ENCODE measurements at regions not wholly inside any gene's neighbourhood (a gene's known extent, or its start where the extent isn't known, plus 50 kb on each side); places are given as distances from the start of the nearest gene placed in this dataset.
"Not testable (repeated sequence)": the region's sequence is repeated elsewhere in the genome, so short reads cannot be mapped to it uniquely, and the experiment has no call there.

GRCh38 chr3:70640481-70640880, 328.0 kb upstream of the MDFIC2 start:
- no peak for DNase-seq (ENCODE audit: low read depth in 3 of 3)

- no peak for DNase-seq (ENCODE audit: low read depth in 3 of 3)
These were observed 322.9 kb upstream of the MDFIC2 start for GRCh38 chr3:70635301-70635700.

DNA sequence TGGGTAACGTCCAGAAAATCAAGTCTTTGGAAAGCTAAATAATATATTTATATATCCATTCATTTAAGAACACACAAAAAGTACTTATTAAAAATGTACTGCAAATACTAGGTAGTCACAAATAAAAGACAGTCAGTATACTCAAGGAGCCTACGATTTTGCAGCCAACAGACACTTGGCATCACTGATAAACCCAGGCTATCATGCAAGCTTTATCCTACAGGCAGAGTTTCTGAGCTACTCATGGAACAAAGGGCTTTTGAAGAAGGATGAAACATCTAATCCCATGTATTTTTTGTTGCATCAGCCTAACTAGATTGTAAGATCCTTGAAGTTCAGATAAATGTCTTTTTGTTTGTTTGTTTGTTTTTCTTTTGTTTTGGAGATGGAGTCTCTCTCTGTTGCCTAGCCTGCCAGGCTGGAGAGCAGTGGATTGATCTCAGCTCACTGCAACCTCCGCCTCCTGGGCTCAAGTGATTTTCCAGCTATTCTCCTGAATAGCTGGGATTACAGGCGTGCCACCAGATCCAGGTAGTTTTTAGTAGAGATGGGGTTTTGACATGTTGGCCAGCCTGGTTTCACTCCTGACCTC, 319.4 kb upstream of the MDFIC2 start:
- no peak for DNase-seq (ENCODE audit: low read depth in 3 of 3)

DNA sequence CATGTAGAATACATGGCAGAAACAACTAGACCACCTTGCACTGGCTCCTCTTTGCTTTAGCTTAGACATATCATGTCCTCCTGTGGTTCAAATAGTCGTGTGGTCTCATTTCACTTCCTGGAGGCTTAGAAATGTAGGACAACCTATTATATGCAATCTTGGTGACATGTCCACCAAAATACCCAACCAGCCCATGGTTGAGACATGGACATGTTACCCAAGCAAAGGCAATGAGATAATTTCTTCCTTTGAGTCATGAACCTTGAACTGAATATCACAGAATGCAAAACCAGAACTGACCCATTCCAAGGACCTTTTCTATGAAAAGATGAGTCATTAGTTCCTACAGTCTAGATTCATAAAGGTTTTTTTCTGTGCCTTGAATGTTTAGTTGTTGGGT, 309.0 kb upstream of the MDFIC2 start:
- no peak for DNase-seq (ENCODE audit: low read depth in 3 of 3)

DNA sequence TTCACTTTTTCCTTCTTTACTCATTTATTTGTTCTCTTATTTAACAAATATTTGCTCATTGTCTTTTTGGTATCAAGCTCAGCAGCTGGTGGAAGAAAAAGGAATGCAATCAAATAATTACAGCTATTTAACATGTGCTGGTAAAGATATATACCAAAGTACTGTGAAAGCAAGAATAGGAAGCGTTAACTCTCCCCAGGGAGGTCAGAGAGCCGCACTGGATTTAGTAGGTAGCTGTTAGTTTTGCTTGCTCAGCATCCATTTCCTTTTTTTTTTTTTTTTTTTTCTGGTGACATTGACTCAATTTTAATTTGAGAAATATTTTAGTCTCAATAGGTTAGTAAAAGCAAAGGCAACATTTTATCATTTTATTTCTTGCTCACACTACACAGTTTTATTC, 308.5 kb upstream of the MDFIC2 start:
- DNase-seq (ENCODE audit: low read depth in 3 of 3) = no peak

DNA sequence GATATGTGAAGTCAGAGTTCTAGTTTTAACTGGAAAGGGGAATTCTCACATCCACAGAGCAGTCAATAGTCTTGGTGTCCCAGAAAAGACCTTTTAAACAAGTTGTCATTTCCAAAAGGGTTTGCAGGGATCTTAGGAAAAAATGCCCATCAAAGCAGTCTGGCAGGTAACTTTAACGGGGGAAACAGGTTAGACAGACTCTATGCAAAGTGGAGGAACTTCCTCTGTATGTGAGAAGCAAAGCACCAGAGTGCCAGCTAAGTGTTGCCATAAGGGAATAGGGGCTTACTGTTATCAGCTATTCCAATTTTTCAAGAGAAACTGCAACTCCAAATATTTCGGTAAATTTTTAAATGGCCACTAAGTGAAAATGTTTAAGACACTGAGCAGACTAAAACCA, 307.9 kb upstream of the MDFIC2 start:
- DNase-seq (ENCODE audit: low read depth in 3 of 3) = no peak

GRCh38 chr3:70618151-70618550, 305.7 kb upstream of the MDFIC2 start:
- DNase-seq (ENCODE audit: low read depth in 3 of 3) = no peak

- DNase-seq (ENCODE audit: low read depth in 3 of 3) = not testable (repeated sequence)
These were observed 304.9 kb upstream of the MDFIC2 start for GRCh38 chr3:70617349-70617748.

DNA sequence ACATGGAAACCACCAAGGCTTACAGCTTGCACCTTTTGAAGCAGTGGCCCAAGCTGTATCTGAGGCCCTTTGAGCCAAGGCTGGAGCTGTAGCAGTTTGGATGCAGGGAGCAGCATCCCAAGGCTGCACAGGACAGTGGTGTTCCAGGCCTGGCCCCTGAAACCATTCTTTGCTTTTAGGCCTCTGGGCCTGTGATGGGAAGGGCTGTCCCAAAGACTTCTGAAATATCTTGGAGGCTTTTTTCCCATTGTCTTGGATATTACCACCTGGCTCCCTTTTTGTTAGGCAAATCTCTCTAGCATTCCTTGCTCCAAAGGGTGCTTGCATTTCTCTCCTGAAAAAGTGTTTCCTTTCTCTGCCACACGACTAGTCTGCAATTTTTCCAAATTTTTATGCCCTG, 302.8 kb upstream of the MDFIC2 start:
- no peak for DNase-seq (ENCODE audit: low read depth in 3 of 3)

- DNase-seq (ENCODE audit: low read depth in 3 of 3) = no peak
These were observed 301.7 kb upstream of the MDFIC2 start for GRCh38 chr3:70614111-70614510.

DNA sequence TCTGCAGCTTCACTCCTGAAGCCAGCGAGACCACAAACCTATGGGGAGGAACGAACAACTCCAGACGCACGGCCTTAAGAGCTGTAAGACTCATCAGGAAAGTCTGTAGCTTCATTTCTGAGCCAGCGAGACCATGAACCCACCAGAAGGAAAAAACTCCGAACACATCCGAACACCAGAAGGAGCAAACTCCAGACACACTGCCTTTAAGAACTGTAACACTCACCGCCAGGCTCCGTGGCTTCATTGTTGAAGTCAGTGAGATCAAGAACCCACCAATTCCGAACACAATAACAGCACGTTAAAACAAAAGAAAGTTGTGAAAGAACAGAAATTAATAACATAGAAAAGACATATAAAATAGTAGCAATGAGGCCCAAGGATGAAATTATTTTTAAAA, 300.5 kb upstream of the MDFIC2 start:
- DNase-seq (ENCODE audit: low read depth in 3 of 3) = no peak

DNA sequence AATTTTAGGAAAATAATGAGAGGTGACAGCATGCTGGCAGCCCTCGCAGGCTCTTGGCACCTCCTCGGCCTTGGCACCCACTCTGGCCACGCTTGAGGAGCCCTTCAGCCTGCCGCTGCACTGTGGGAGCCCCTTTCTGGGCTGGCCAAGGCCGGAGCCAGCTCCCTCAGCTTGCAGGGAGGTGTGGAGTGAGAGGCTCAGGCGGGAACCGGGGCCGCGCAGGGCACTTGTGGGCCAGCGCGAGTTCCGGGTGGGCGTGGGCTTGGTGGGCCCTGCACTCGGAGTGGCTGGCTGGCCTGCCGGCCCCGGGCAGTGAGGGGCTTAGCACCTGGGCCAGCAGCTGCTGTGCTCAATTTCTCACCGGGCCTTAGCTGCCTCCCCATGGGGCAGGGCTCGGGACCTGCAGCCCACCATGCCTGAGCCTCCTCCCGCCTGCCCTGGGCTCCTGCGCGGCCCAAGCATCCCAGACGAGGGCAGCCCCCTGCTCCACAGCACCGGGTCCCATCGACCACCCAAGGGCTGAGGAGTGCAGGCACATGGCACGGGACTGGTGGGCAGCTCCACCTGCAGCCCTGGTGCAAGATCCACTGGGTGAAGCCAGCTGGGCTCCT, 299.3 kb upstream of the MDFIC2 start:
- DNase-seq (ENCODE audit: low read depth in 3 of 3) = not testable (repeated sequence)

DNA sequence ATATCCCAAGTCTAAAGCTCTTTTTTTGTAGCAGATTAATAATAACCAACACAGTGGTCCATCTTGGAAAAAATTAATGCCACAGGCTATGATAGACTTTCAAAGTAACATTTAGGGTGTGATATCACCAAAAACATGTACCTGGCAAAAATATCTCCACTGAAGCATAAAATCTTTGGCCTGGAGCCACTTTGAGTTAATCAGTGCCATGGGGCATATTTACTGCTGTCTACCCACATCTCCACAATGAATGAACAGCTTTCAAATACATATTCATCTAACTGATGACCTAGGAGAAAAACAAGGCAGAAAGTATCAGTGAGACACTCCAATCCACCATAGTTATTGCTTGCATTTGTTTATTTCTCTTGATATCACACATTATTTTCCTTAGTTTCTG, 296.0 kb upstream of the MDFIC2 start:
- DNase-seq (ENCODE audit: low read depth in 3 of 3) = no peak

DNA sequence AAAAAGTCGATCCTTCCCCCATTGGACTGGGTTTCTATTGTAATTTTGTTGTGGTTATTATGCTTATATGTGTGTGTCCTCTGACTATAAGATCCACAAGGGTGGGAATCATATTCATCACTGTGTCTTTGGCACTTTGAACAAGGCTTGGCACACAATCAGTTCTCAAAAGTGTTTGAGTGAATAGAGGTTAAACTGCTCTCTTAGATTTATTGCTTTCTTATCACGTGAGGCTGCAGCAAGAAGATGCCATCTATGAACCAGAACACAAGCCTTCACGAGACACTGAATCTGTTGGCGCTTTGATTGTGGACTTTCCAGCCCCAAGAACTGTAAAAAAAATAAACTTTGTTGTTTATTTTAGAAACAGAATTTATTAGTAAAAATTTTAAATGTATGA, 295.0 kb upstream of the MDFIC2 start:
- DNase-seq (ENCODE audit: low read depth in 3 of 3) = no peak

DNA sequence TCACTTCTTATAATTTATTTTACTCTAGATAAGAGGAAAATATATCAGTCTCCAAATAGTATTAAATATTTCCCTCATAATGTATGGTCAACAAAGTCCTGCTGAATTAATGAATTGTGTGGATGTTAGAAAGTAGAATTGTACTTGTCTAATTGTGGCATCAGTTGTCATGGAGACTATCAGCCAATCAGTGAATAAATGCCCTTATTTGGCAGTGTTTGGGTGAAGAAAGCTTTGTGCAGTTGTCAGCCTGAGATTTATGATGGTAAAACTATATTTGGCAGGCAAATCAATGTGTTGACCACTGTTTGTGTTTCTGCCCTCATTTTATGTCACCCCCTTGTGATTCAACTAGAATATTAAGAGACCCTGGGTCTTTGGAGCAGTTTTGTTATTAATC, 293.6 kb upstream of the MDFIC2 start:
- DNase-seq (ENCODE audit: low read depth in 3 of 3) = no peak

DNA sequence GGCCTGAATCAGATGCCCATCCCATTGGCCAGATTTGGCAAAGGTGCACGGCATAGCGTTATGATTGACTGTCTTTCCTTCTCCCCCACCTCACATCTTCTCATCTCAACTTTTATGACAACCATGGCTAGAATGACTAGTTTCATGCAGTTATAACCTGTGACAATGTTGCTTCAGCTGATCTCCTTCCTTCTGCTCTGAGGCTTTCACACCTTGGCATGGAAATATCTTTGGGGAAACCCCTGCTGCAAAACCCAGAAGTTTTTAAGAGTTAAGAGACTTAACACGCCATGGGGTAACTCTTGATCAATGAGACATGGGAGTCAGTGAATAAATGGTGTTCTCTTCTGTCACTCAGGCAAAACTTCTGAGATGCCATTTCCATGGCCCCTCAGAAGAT, 290.7 kb upstream of the MDFIC2 start:
- DNase-seq (ENCODE audit: low read depth in 3 of 3) = no peak

- DNase-seq (ENCODE audit: low read depth in 3 of 3) = no peak
These were observed 284.9 kb upstream of the MDFIC2 start for GRCh38 chr3:70597312-70597711.

- no peak for DNase-seq (ENCODE audit: low read depth in 3 of 3)
These were observed 271.2 kb upstream of the MDFIC2 start for GRCh38 chr3:70583682-70584081.

DNA sequence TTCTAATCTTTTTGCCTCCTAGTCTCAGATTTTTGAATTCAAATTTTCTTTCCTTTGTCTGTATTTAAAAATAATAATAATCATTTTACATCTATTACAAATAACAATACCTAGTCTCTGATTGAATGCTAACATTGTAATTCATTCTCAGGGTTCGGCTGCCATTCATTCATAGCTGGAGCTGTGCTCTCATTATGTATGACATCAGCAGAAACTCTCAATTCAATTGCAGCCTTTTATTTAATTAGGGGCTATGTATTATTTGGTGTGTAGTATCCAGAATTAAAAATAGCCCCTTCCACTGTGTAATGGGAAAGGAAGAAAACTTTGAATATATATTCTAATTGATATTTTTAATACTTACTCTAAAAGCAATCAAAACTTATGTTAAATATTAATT, 270.4 kb upstream of the MDFIC2 start:
- no peak for DNase-seq (ENCODE audit: low read depth in 3 of 3)

DNA sequence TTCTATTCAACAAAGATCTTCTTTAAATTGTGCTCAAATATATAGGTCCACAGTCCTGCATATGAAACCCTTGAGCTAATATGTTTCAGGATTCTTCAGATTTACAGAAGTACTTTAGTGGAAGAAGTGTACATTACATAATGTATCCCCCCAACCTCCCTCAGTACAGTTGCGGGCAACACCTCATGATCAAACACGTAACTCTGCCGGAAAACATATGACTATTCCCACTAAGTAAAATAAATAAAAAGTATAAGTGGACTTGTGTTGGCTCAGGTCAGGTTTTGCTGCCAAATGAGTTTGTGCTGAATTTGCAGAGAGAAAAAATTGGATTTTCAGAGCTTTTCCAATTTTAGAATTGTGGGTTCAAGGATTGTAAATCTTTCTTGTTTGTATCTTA, 267.6 kb upstream of the MDFIC2 start:
- DNase-seq (ENCODE audit: low read depth in 3 of 3) = no peak

DNA sequence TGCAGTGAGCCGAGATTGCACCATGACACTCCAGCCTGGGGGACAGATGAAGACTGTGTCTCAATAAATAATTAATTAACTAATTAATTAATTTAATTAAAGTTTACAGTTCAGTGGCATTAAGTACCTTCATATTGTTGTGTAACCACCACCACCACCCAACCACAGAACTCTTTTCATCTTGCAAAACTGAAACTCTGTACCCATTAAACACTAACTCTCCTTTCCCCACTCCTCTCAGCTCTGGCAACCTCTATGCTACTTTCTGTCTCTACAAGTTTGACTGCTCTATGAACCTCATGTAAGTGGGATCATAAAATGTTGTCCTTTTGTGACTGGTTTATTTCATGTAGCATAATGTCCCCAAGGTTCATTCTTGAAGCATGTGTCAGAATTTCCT, 259.3 kb upstream of the MDFIC2 start:
- no peak for DNase-seq (ENCODE audit: low read depth in 3 of 3)

DNA sequence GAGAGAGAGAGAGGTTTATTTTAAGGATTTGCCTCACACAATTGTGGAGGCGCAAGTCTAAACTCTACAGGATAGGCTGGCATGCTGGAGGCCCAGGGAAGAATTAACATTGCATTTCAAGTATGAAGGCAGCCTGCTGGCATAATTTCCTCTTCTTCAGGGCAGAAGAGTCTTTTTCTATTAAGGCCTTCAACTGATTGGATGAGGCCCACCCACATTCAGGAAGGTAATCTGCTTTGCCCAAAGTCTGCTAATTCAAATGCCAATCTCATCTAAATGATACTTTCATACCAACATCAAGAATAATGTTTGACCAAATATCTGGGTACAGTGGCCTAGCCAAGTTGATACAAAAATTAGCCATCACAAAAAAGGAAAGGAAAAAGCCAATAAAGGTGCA, 258.1 kb upstream of the MDFIC2 start:
- no peak for DNase-seq (ENCODE audit: low read depth in 3 of 3)

GRCh38 chr3:70568626-70569025, 256.2 kb upstream of the MDFIC2 start:
- DNase-seq (ENCODE audit: low read depth in 3 of 3) = no peak

GRCh38 chr3:70565861-70566260, 253.4 kb upstream of the MDFIC2 start:
- no peak for DNase-seq (ENCODE audit: low read depth in 3 of 3)
